Immature natural killer cell (primary cell): ENCODE measurements at regions not wholly inside any gene's neighbourhood (a gene's known extent, or its start where the extent isn't known, plus 50 kb on each side); places are given as distances from the start of the nearest gene placed in this dataset.

ENCODE experiments used
- DNase-seq, 3 donors: peaks; one replicate each; pipeline ENCODE4 v3.0.0; 2022; ENCODE audit warnings: mixed read lengths in 1 of 3
- H3K27ac Mint-ChIP-seq, 6 donors: one replicate each; pipeline ENCODE4 v1.8.0; 2020; ENCODE audit warnings: mixed read lengths in 6 of 6, mild to moderate bottlenecking in 5 of 6, inconsistent platforms in 4 of 6, moderate library complexity in 3 of 6
- H3K27me3 Mint-ChIP-seq, 3 donors: one replicate each; pipeline ENCODE4 v1.8.0; 2020 to 2021; ENCODE audit warnings: low read depth in 3 of 3, mild to moderate bottlenecking in 3 of 3, mixed read lengths in 3 of 3, moderate library complexity in 3 of 3, inconsistent platforms in 1 of 3
- H3K36me3 Mint-ChIP-seq, 3 donors: one replicate each; pipeline ENCODE4 v1.8.0; 2020; ENCODE audit warnings: mixed read lengths in 3 of 3, inconsistent platforms in 2 of 3, mild to moderate bottlenecking in 2 of 3
- H3K4me1 Mint-ChIP-seq, 2 donors: one replicate each; pipeline ENCODE4 v1.8.0; 2020; ENCODE audit warnings: inconsistent platforms in 2 of 2, mild to moderate bottlenecking in 2 of 2, mixed read lengths in 2 of 2, moderate library complexity in 1 of 2
- H3K4me3 Mint-ChIP-seq, 5 donors: one replicate each; pipeline ENCODE4 v1.8.0; 2020; ENCODE audit warnings: mild to moderate bottlenecking in 5 of 5, mixed read lengths in 5 of 5, inconsistent platforms in 3 of 5, moderate library complexity in 3 of 5
- H3K9me3 Mint-ChIP-seq, 6 donors: one replicate each; pipeline ENCODE4 v1.8.0; 2020; ENCODE audit warnings: mild to moderate bottlenecking in 6 of 6, mixed read lengths in 6 of 6, inconsistent platforms in 4 of 6, moderate library complexity in 3 of 6

GRCh38 chr6:140586426-140587061, 1212.1 kb upstream of the CITED2 start:
- Mint-ChIP-seq H3K9me3 (peaks cover 0 to 5% (median 0%) of the 10 kb centered on the region in 6 donors), H3K4me3 (no peak overlapping the region), H3K36me3 (no peaks in the 10 kb centered on the region), H3K27ac (no peak overlapping the region), H3K4me1 (no peaks in the 10 kb centered on the region), H3K27me3 (no peaks in the 10 kb centered on the region)
- DNase-seq, result no peak

GRCh38 chr6:140581601-140582000, 1207.2 kb upstream of the CITED2 start:
- H3K4me1 Mint-ChIP-seq, result no peaks in the 10 kb centered on the region
- peaks cover 0 to 6% (median 3%) of the 10 kb centered on the region in 6 donors for H3K9me3 Mint-ChIP-seq
- H3K4me3 Mint-ChIP-seq, result no peak overlapping the region
- DNase-seq, result no peak
- H3K27me3 Mint-ChIP-seq, result no peaks in the 10 kb centered on the region
- H3K27ac Mint-ChIP-seq, result no peak overlapping the region
- no peaks in the 10 kb centered on the region for H3K36me3 Mint-ChIP-seq

- Mint-ChIP-seq H3K4me3 (no peak overlapping the region), H3K27me3 (no peaks in the 10 kb centered on the region), H3K36me3 (no peaks in the 10 kb centered on the region), H3K9me3 (peaks cover 0 to 6% (median 2%) of the 10 kb centered on the region in 6 donors), H3K4me1 (no peaks in the 10 kb centered on the region), H3K27ac (no peak overlapping the region)
- DNase-seq, result no peak
Measured at GRCh38 chr6:140579918-140580317, 1205.5 kb upstream of the CITED2 start.

GRCh38 chr6:140576004-140576555, 1201.6 kb upstream of the CITED2 start:
- DNase-seq, result no peak
- Mint-ChIP-seq H3K27me3 (peaks cover 0 to 2% (median 0%) of the 10 kb centered on the region in 3 donors), H3K36me3 (no peaks in the 10 kb centered on the region), H3K4me3 (no peak overlapping the region), H3K4me1 (no peaks in the 10 kb centered on the region), H3K27ac (no peak overlapping the region), H3K9me3 (peaks cover 0 to 6% (median 2%) of the 10 kb centered on the region in 6 donors)

- no peaks in the 10 kb centered on the region for H3K36me3 Mint-ChIP-seq
- DNase-seq, result no peak
Measured at GRCh38 chr6:140572867-140573266, 1198.4 kb upstream of the CITED2 start.

GRCh38 chr6:140572129-140572528, 1197.7 kb upstream of the CITED2 start:
- no peak overlapping the region for H3K27ac Mint-ChIP-seq
- H3K27me3 Mint-ChIP-seq, result peaks cover 0 to 2% (median 0%) of the 10 kb centered on the region in 3 donors
- no peak for DNase-seq

More at GRCh38 chr6:140572867-140573266, 1198.4 kb upstream of the CITED2 start:
- H3K4me3 Mint-ChIP-seq, result no peak overlapping the region
- peaks cover 0 to 4% (median 0%) of the 10 kb centered on the region in 6 donors for H3K9me3 Mint-ChIP-seq
- peaks cover 0 to 2% (median 0%) of the 10 kb centered on the region in 3 donors for H3K27me3 Mint-ChIP-seq
- H3K4me1 Mint-ChIP-seq, result no peaks in the 10 kb centered on the region
- no peak overlapping the region for H3K27ac Mint-ChIP-seq

GRCh38 chr6:140571145-140571544, 1196.7 kb upstream of the CITED2 start:
- Mint-ChIP-seq H3K9me3 (peaks cover 0 to 2% (median 0%) of the 10 kb centered on the region in 6 donors), H3K4me1 (no peaks in the 10 kb centered on the region), H3K4me3 (no peak overlapping the region), H3K36me3 (no peaks in the 10 kb centered on the region), H3K27ac (no peak overlapping the region), H3K27me3 (peaks cover 0 to 2% (median 0%) of the 10 kb centered on the region in 3 donors)
- no peak for DNase-seq

More at GRCh38 chr6:140572129-140572528, 1197.7 kb upstream of the CITED2 start:
- Mint-ChIP-seq H3K36me3 (no peaks in the 10 kb centered on the region), H3K4me3 (no peak overlapping the region), H3K9me3 (peaks cover 0 to 4% (median 0%) of the 10 kb centered on the region in 6 donors), H3K4me1 (no peaks in the 10 kb centered on the region)

GRCh38 chr6:140567466-140567865, 1193.0 kb upstream of the CITED2 start:
- H3K27me3 Mint-ChIP-seq, result no peaks in the 10 kb centered on the region
- H3K4me1 Mint-ChIP-seq, result no peaks in the 10 kb centered on the region
- no peak overlapping the region for H3K4me3 Mint-ChIP-seq
- DNase-seq, result no peak
- H3K36me3 Mint-ChIP-seq, result no peaks in the 10 kb centered on the region
- peaks cover 0 to under 1% (median 0%) of the 10 kb centered on the region in 6 donors for H3K9me3 Mint-ChIP-seq
- no peak overlapping the region for H3K27ac Mint-ChIP-seq

- Mint-ChIP-seq H3K27ac (no peak overlapping the region), H3K4me1 (no peaks in the 10 kb centered on the region), H3K27me3 (no peaks in the 10 kb centered on the region), H3K36me3 (no peaks in the 10 kb centered on the region), H3K4me3 (no peak overlapping the region), H3K9me3 (no peaks in the 10 kb centered on the region)
- DNase-seq, result no peak
Measured at GRCh38 chr6:140566781-140567277, 1192.4 kb upstream of the CITED2 start.

GRCh38 chr6:140563728-140564127, 1189.3 kb upstream of the CITED2 start:
- H3K27ac Mint-ChIP-seq, result no peak overlapping the region
- no peaks in the 10 kb centered on the region for H3K9me3 Mint-ChIP-seq
- no peaks in the 10 kb centered on the region for H3K27me3 Mint-ChIP-seq
- no peaks in the 10 kb centered on the region for H3K4me1 Mint-ChIP-seq
- DNase-seq, result no peak
- H3K4me3 Mint-ChIP-seq, result no peak overlapping the region
- H3K36me3 Mint-ChIP-seq, result no peaks in the 10 kb centered on the region

- no peak for DNase-seq
- H3K4me1 Mint-ChIP-seq, result no peaks in the 10 kb centered on the region
- no peaks in the 10 kb centered on the region for H3K27me3 Mint-ChIP-seq
- no peak overlapping the region for H3K27ac Mint-ChIP-seq
- H3K36me3 Mint-ChIP-seq, result no peaks in the 10 kb centered on the region
- H3K9me3 Mint-ChIP-seq, result no peaks in the 10 kb centered on the region
- no peak overlapping the region for H3K4me3 Mint-ChIP-seq
Measured at GRCh38 chr6:140561701-140562100, 1187.3 kb upstream of the CITED2 start.

- Mint-ChIP-seq H3K27me3 (no peaks in the 10 kb centered on the region), H3K4me3 (no peak overlapping the region), H3K27ac (no peak overlapping the region), H3K9me3 (no peaks in the 10 kb centered on the region), H3K4me1 (no peaks in the 10 kb centered on the region), H3K36me3 (no peaks in the 10 kb centered on the region)
- no peak for DNase-seq
Measured at GRCh38 chr6:140560671-140561070, 1186.2 kb upstream of the CITED2 start.

GRCh38 chr6:140559458-140559857, 1185.0 kb upstream of the CITED2 start:
- H3K4me1 Mint-ChIP-seq, result no peaks in the 10 kb centered on the region
- H3K9me3 Mint-ChIP-seq, result peaks cover 0 to 3% (median 0%) of the 10 kb centered on the region in 6 donors
- no peak for DNase-seq
- no peak overlapping the region for H3K27ac Mint-ChIP-seq
- H3K36me3 Mint-ChIP-seq, result no peaks in the 10 kb centered on the region
- no peaks in the 10 kb centered on the region for H3K27me3 Mint-ChIP-seq
- no peak overlapping the region for H3K4me3 Mint-ChIP-seq

- Mint-ChIP-seq H3K36me3 (no peaks in the 10 kb centered on the region), H3K9me3 (peaks cover 0 to 6% (median 0%) of the 10 kb centered on the region in 6 donors), H3K4me1 (no peaks in the 10 kb centered on the region), H3K27ac (no peak overlapping the region), H3K27me3 (no peaks in the 10 kb centered on the region), H3K4me3 (no peak overlapping the region)
- DNase-seq, result no peak
Measured at GRCh38 chr6:140554421-140554820, 1180.0 kb upstream of the CITED2 start.
